ENCODE measurements at regions not wholly inside any gene's neighbourhood (a gene's known extent, or its start where the extent isn't known, plus 50 kb on each side); places are given as distances from the start of the nearest gene placed in this dataset.

DNA sequence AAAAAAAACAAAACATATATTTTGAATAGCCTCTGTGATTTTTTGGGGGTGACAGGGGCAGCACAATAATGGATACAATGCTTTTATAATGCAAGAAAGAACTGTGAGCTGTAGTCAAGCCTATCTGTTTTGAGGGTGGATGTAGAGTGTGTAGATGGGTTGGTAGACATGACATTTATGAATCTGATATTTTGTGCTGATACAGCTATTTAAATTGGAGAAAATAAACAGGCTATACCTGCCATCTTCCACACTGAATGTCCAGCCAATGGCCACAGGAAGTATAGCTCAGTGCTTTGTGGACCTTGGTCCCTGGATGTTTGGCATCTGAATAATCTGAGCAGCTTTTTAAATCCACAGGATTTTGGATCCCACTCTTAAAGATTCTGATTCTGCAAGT is 175.0 kb downstream of the NEDD1 start:
- DNase-seq (ENCODE audit: low read depth in 2 of 3, low spot score in 2 of 3), result no peak

DNA sequence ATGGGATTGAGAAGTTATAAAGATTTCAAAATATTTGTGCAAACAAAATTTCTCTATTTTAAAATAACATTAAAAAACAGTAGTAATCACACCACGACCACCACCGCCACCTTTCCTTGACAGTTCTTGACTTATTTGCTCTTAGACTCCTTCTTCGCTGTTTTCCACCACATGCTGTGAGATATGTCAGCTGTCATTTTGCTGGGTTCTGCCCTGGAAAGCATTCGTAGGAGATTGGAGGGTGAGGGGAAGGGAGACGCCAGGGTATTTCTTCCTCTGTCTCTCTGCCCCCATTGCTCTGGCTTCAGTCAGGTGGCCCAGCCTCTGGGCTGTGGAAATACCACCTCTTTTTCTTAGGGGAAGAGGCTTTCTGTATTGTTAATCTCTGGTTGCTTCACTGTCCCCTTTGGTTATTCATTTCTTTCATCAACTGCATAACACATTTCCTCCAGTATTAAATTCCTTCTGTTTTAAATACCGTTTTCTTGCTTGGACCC is 186.2 kb downstream of the NEDD1 start:
- no peak for DNase-seq (ENCODE audit: low read depth in 2 of 3, low spot score in 2 of 3)

DNA sequence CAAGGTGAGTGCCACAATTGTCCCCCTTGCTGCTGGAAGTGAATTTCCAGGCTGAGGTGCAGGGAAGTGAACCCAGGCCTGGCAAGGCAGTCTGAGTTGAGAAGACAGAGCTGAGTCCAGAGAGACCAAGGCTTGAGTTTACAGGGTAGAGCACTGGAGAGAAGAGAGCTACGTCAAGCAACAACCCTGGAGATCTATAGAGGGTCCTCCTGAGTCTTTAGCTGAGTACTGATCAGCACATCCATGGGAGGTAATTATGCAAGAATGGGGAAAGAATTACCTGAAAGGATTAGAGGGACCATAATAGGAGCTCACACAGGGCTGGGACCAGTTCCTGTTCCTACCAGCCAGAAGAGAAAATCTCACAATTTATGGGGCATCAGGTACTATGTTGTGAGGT is 190.7 kb downstream of the NEDD1 start:
- DNase-seq (ENCODE audit: low read depth in 2 of 3, low spot score in 2 of 3), result no peak

DNA sequence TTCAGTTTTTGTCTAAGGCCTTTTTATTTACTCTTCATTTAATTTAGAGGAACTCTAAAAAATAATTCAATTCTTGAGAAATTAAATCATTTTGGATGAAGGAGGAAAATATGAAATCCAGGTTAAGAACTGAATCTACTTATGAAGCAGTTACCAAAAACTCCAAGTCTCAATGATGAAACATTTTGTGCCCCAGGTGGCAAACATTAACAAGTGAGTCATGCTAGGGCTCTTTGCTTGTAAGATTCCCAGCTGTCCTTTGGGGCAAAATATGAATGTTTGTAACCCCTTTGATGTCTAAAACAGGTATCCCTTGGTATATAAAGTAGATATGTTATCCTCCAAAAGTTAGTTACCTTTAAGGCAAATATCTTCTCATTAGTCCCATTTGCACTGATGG is 202.4 kb downstream of the NEDD1 start:
- no peak for DNase-seq (ENCODE audit: low read depth in 2 of 3, low spot score in 2 of 3)

DNA sequence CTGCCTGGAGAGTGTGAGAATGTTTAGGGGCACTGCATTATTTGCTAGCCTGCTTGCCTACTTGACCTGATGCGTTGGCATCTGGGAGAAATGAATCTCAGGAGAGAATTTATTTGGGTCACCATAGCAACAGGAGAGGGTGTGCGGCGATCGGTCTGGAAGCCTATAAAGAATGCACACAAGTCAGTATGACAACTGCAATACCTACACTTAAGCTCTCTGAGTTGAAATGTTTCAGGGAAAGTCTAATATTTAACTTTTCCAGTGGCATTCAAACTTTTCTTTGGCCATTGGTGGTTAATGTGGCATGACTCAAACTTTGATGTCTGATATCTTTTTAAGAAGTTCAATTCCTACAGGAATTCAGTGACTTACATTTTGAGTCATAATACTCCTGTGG is 205.1 kb downstream of the NEDD1 start:
- DNase-seq (ENCODE audit: low read depth in 2 of 3, low spot score in 2 of 3), result no peak

DNA sequence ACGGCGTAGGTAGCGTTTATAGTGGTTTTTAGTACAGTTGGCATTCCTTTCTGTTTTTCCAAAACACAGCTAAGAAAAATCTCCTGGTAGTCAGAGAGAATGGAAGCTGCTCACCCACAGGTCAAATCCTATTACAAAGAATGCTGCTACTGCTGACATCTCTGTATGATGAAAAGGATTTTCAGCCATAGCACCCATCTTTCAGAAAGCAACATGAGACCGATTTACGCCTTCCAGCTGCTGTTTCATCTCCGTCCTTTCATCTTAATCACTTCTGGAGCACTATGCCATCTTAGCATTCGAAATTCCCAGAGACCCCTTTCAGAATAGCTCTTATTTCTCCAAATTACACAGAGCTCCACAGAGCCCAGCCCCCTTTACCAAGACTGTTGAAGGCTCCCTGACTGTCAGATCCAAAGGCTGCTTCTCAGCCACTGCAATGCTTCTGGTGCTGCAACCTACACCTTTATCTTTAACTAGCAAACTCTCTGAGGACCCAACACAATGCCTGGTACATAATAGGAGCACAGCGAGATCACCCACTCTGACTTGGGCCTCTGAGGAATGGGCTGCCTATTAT is 211.8 kb downstream of the NEDD1 start:
- no peak for DNase-seq (ENCODE audit: low read depth in 2 of 3, low spot score in 2 of 3)

DNA sequence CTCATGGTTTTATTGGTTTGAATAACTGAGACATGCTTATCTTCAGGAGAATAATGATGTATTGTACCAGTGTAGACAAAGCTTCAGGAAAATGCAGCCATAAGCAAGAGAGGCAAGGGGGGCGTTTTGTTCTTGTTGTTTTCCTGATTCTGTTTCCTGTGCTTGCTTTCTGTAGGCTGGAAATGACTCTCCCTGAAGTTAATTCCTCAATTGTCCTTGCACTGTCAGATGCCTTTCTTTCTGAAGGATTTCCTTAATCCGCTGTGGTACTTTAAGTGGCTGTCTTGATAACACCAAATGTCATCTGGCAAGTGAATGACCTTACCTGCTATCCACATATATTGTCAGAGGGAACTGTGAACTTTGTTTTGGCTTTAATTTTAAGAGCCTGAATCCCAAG is 220.0 kb downstream of the NEDD1 start:
- no peak for DNase-seq (ENCODE audit: low read depth in 2 of 3, low spot score in 2 of 3)

DNA sequence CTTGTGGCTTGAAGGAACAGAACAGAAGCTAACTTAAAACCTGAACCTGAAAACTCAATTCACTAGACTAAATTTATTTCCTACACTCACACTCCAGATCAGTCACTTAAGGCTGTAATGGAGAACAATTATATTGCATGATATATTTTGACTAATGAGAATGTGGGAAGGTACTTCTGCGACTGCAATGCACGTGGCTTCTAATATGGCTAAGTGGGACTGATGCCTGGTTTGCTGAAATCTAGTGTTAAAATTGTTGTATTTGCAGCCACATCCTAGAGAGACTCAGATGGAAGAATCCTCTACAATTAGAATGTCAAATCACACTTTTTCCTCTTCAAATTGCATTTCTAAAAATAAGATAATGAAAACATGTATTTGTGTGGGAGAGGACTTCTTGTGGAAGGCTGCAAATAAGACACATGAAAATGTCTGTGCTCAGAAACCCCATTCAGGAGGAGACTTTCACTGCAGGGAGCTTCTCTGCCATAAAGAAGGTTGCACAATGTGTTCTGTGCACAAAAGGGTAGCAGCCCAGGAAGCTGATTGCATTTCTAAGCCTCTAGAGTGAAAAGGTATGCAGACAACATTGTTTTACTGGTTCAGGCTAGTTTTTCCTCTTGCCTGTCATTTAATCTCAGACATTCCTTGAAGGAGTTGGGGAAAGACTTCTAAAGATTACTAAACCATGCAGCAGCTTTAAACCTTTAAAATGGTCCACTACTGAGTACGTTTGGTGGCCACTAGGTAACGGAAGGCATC is 224.3 kb downstream of the NEDD1 start:
- no peak for DNase-seq (ENCODE audit: low read depth in 2 of 3, low spot score in 2 of 3)

DNA sequence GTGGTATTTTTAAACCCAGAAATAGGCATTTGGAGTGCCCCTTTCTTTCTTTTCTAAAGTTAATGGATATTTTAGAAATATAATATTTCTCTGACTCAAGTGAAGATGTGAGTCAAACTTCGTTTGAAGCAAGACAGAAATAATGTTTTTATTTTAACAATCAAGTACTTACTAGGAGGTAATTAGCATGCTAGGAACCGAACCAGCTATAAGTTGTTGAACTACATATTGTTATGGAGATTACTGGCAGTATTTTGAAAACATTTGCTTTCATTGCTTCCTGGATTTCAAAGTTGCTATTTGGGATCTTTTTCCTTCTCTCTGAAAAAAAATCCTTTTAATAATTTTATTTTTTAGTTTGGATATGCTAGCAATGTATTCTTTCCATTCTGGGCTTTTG is 225.2 kb downstream of the NEDD1 start:
- no peak for DNase-seq (ENCODE audit: low read depth in 2 of 3, low spot score in 2 of 3)

DNA sequence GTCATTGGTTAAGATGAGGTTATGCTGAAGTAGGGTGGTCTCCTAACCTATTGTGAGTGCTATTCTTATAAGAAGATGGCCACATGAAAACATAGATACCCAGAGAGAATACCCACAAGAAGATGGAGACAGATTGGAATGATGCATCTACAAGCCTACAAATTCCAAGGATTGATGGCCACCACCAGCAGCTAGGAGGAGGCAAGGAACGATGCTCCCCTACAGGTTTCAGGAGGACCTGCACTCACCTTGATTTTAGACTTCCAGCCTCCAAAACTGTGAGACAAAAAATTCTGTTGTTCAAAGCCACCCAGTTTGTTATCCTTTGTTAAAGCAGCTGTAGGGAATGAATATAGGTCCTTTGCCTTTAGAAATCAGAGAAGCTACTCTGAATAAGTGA is 227.4 kb downstream of the NEDD1 start:
- DNase-seq (ENCODE audit: low read depth in 2 of 3, low spot score in 2 of 3), result no peak

DNA sequence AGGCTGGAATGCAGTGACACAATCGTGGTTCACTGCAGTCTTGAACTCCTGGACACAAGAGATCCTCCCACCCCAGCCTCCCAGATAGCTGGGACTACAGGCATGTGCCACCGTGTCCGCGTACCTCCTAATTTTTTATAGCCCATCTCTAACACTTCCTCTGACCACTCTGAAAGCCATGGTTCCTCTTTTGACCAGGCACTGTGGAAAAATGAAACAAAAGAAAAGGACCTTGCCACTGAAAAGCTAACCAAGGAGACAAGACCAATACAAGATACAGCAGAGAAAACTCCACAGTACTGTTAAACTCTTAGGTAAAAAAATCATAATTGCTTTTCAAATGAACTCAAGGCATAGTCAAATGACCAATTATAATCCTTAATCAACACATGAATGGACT is 233.3 kb downstream of the NEDD1 start:
- DNase-seq (ENCODE audit: low read depth in 2 of 3, low spot score in 2 of 3), result no peak

DNA sequence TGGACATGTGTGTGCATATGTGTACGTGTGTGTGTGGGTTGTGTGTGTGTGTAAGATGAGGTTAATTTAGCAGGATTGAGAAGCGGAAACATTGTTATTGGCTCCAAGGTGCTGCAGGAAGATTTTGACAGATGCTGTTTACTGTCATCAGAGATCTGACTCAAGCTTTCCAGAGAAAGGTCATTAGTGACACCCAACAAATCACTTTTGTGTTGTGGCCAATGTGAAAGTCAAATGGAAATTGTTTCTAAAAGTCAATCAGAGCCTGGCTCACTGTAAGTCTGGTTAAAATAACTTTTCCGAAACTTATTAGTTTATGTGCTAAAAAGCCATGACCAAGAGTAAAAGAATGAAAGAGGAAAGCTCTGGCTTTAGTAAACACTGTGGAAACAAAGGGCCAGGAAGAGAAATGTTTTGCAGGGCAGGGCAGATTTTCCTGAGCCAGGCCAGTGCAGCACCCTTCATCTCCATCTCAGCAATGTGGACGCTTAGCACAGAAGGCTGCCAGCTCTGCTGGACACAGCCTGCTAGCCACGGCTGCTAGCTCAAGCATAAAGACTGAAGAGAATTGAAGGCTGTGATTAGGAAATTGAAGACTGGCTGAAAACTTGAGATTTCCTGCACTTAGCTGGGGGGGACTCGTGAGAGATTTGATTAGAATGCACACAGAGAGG is 235.8 kb downstream of the NEDD1 start:
- DNase-seq (ENCODE audit: low read depth in 2 of 3, low spot score in 2 of 3), result no peak

DNA sequence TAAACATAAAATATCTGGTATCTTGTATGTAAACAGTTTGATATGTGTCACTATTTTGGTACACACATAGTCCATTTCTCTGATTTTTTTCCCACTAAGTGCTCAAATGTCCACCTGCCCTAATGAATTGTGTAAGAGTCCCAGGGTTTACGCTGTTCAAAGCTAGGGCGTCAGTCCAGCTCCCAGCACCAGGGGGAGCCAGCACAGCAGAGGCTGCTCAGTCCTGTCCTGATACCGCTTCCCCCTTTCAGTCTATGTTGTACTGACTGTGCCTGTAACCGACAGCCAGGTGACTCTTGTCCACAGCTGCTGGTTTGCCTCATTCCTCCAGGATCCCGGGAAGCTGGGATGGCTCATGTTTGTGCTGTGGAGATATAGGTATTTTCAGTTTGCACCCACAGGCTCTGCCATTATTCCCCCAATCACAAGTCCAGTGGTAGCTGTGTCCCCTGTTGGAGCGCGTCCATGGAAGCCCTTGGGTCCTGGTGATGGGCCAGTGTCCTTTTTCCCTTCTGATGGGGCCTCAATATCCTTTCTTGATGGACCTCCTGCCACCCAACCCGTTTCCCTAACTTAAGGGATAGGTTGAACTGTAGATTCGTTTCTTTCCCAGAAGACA is 242.0 kb downstream of the NEDD1 start:
- DNase-seq (ENCODE audit: low read depth in 2 of 3, low spot score in 2 of 3), result peak in 2 of 3 donors; percentile 36 to 70

DNA sequence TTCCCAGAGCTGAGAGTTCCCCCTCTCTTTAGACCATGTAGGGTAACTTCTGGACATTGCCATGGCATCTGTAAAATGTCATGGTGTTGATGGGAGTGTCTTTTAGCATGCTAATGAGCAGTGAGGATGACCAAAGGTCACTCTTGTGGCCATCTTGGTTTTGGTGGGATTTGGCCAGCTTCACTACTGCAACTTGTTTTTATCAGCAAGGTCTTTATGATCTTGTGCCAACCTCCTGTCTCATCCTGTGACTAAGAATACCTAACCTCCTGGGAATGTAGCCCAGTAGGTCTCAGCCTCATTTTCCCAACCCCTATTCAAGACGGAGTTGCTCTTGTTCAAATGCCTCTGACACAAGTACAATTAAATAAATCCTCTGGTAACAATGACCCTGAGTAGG is 244.4 kb downstream of the NEDD1 start:
- DNase-seq (ENCODE audit: low read depth in 2 of 3, low spot score in 2 of 3), result no peak

DNA sequence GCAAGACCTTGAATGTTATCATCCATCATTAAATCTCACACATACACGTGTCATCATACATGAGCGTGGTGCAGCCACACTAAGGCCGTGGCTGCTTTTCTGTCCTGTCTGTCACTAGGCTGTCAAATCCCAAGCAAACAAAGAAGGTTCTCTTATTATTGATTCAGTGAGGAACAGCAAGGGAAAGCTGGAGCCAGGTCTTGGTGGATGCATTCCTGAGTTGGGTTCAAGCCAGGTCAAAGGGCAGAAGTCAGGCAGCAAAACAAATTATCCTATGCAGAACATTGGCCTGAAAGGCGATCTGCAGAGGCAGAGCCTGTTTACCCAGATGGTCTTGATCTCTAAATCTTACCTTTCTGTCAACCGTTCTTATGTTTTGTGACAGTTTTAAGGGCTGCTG is 252.3 kb downstream of the NEDD1 start:
- DNase-seq (ENCODE audit: low read depth in 2 of 3, low spot score in 2 of 3), result no peak

DNA sequence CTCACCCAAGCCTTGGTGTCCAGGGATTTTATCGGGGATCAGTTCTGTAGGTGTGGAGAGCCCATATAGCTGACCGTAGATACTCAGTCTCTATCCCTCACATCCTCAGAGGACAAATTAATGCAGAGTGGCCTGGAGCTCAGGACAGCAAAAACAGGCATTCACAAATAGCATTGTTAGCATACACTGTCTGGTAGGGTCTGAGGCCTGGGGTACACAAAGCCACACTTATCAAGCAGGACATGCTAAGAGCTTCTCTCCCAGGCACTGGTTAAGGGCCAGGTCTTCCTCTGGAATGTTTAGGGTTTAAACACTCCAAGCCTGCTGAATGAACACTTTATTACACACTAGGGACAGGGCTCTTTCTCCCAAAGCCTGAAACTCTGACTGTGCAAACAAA is 253.2 kb downstream of the NEDD1 start:
- DNase-seq (ENCODE audit: low read depth in 2 of 3, low spot score in 2 of 3), result no peak

DNA sequence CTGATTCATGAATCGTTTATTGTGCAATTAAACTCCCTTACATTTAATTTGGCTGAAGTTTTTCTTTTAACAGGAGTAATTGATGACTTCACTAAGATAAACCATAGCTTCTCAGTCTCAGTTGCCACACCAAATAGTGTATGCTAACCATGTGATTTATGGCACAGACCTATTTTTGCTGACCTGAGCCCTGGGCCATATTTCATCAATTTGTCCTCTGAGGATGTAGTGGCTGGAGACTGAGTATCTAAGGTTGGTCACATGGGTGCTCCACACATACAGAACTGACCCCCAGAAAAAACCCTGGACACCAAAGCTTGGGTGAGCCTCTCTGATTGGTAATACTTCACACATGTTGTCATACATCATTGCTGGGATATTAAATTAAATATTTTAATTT is 255.1 kb downstream of the NEDD1 start:
- DNase-seq (ENCODE audit: low read depth in 2 of 3, low spot score in 2 of 3), result no peak

DNA sequence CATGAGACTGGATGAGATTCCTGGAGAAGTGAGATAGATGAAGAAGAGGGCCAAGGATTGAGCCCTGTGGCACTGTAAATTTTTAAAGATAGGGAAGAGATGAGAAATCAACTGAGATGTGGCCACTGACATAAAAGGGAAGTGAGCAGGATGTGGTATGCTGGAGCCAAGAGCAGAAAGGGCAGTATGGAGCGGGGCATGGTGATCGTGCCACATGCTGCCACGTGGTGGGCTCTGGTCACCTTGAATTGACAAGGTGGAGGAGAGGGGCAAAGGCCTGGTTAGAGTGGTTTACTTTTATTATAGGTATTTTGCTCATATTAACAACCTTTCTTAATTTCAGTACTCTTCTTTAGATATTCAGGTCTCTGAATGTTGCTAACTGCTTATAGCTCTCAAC is 257.9 kb downstream of the NEDD1 start:
- no peak for DNase-seq (ENCODE audit: low read depth in 2 of 3, low spot score in 2 of 3)

DNA sequence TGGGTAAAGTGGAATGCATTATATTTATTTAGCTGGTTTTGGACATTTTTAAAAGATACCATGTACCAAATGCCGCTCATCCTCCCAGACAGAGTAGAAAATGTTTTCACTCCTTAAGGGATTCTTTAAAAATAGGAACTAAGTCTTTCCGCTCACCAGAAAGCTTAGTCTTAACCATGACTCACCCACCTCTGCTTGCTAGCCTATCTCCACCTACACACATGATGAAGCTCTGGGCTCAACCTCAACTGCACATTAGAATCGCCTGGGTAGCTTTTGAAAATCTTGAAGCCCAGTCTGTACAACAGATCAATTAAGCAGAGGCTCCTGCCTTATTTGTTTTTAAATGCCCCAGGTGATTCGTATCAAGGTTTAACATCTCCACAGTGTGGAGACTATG is 260.5 kb downstream of the NEDD1 start:
- DNase-seq (ENCODE audit: low read depth in 2 of 3, low spot score in 2 of 3), result no peak

DNA sequence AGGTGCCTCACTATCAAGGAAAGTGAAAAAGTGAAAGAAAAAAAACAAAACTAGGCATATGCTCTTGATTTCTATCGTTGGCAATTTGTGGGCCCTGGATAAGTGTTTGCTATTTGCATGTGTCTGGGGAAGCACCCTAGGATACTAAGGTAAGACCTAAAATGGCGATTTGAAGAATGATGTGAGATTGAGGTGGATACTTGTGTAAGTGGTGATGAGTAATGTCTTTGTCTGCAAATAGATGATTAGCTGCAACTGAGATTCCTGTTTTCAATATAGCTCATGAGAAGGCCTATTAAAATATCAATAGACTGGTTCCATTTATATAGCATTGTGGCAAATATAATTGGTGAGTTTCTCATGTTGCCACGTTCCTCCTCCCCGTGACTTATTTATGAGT is 261.7 kb downstream of the NEDD1 start:
- DNase-seq (ENCODE audit: low read depth in 2 of 3, low spot score in 2 of 3), result no peak

DNA sequence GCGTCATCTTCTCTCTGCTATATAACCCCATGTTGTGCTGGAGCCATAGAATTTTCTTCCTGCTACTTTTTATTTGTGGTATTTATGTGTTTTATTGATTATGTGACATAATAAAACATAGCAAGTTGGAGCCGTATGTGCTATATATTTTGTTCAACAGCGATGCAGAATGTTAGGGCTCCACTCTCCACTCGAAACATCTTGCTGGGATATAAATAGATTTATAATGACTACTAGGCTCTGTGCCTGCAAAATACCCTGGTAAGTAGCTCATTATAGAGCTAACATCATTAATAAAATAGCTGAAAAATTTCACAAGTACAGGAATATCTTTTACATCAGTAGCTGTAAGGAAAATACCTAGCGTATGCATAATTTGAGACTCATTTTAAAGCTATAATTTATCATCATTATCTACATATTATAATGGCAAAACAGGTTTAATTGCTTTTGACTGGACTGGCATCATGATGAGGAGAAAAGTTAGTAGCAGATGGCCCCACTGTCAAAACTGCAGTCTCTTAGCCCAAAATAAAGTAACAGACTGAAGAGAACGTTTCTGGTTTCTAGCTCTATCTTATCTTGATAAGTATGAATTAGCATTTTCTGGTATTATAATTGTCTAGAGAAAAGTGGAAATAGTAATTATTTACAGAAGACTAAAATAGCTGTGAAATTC is 263.0 kb downstream of the NEDD1 start:
- no peak for DNase-seq (ENCODE audit: low read depth in 2 of 3, low spot score in 2 of 3)

All from hematopoietic multipotent progenitor cell (in vitro differentiated cells).